ENCODE measurements at regions not wholly inside any gene's neighbourhood (a gene's known extent, or its start where the extent isn't known, plus 50 kb on each side); places are given as distances from the start of the nearest gene placed in this dataset.

- Histone ChIP-seq H3K27me3 (replicated peaks; ENCODE audit: insufficient read depth) (no peaks in the 10 kb centered on the region), H3K4me2 (ENCODE audit: unreplicated experiment) (no peak overlapping the region), H3K9ac (no peak overlapping the region), H3K9me3 (ENCODE audit: low read depth) (no peaks in the 10 kb centered on the region), H3F3A (ENCODE audit: insufficient read depth) (peaks cover 31% of the 10 kb centered on the region; the same call in 1 of the 2 replicates), H4K20me1 (ENCODE audit: insufficient read depth) (no peaks in the 10 kb centered on the region), H3K36me3 (ENCODE audit: low read depth) (no peaks in the 10 kb centered on the region), H3K4me1 (ENCODE audit: insufficient read depth) (peaks cover 38% of the 10 kb centered on the region), H3K27ac (no peak overlapping the region), H3K9me2 (ENCODE audit: insufficient read depth) (no peaks in the 10 kb centered on the region), H2AFZ (no peak overlapping the region), H3K4me3 (no peak overlapping the region), H3K79me2 (ENCODE audit: insufficient read depth) (no peaks in the 10 kb centered on the region)
- 100% methylated on average over 1 of the region's 1 CpG for WGBS, 2 experiments (ENCODE audit: low coverage in 1 of 2, low lambda C conversion rate in 2 of 2, missing lambda C conversion rate in 2 of 2)
- no peak for TF ChIP-seq EZH2phosphoT487 (IDR thresholded peaks at IDR 0.05; ENCODE audit: insufficient read depth, low read depth)
- no peak for TF ChIP-seq EZH2 (IDR thresholded peaks at IDR 0.05; ENCODE audit: insufficient read depth, poor library complexity, severe bottlenecking)
- DNase-seq = peak; percentile 23
- in situ Hi-C loops (cut with MboI) = no loop called here
Measured at GRCh38 chr14:85442996-85443395, 86.9 kb upstream of the FLRT2 start.

- no peak for TF ChIP-seq EZH2phosphoT487 (IDR thresholded peaks at IDR 0.05; ENCODE audit: insufficient read depth, low read depth)
- TF ChIP-seq EZH2 (IDR thresholded peaks at IDR 0.05; ENCODE audit: insufficient read depth, poor library complexity, severe bottlenecking) = no peak
- in situ Hi-C loops (cut with MboI) = no loop called here
- Histone ChIP-seq H3K9ac (no peak overlapping the region), H3K27ac (no peak overlapping the region), H3K9me3 (ENCODE audit: low read depth) (no peaks in the 10 kb centered on the region), H2AFZ (no peak overlapping the region), H4K20me1 (ENCODE audit: insufficient read depth) (no peaks in the 10 kb centered on the region), H3F3A (ENCODE audit: insufficient read depth) (peaks cover 26% of the 10 kb centered on the region; the same call in 1 of the 2 replicates), H3K4me3 (no peak overlapping the region), H3K27me3 (replicated peaks; ENCODE audit: insufficient read depth) (no peaks in the 10 kb centered on the region), H3K4me2 (ENCODE audit: unreplicated experiment) (no peak overlapping the region), H3K9me2 (ENCODE audit: insufficient read depth) (no peaks in the 10 kb centered on the region), H3K36me3 (ENCODE audit: low read depth) (no peaks in the 10 kb centered on the region), H3K4me1 (ENCODE audit: insufficient read depth) (peaks cover 30% of the 10 kb centered on the region), H3K79me2 (ENCODE audit: insufficient read depth) (no peaks in the 10 kb centered on the region)
- 81 to 83% methylated on average over 3 of the region's 3 CpGs for WGBS, 2 experiments (ENCODE audit: low coverage in 1 of 2, low lambda C conversion rate in 2 of 2, missing lambda C conversion rate in 2 of 2)
- DNase-seq = peak; percentile 22
Measured at GRCh38 chr14:85444635-85445034, 85.3 kb upstream of the FLRT2 start.

GRCh38 chr14:85445151-85445795 lies 84.7 kb upstream of the FLRT2 start:
- H2AFZ ChIP-seq = no peak overlapping the region
- H3K36me3 ChIP-seq (ENCODE audit: low read depth) = no peaks in the 10 kb centered on the region
- WGBS, 2 experiments (ENCODE audit: low coverage in 1 of 2, low lambda C conversion rate in 2 of 2, missing lambda C conversion rate in 2 of 2) = 92 to 100% methylated on average over 3 of the region's 3 CpGs
- H3K9ac ChIP-seq = no peak overlapping the region
- peaks cover 24% of the 10 kb centered on the region for H3K4me1 ChIP-seq (ENCODE audit: insufficient read depth)
- H3K9me3 ChIP-seq (ENCODE audit: low read depth) = no peaks in the 10 kb centered on the region
- peaks cover 20% of the 10 kb centered on the region; the same call in 1 of the 2 replicates for H3F3A ChIP-seq (ENCODE audit: insufficient read depth)
- no peaks in the 10 kb centered on the region for H3K9me2 ChIP-seq (ENCODE audit: insufficient read depth)
- H3K27me3 ChIP-seq (replicated peaks; ENCODE audit: insufficient read depth) = no peaks in the 10 kb centered on the region
- in situ Hi-C loops (cut with MboI) = no loop called here
- no peak overlapping the region for H3K27ac ChIP-seq
- H4K20me1 ChIP-seq (ENCODE audit: insufficient read depth) = no peaks in the 10 kb centered on the region
- no peak overlapping the region for H3K4me2 ChIP-seq (ENCODE audit: unreplicated experiment)
- no peak overlapping the region for H3K4me3 ChIP-seq
- no peaks in the 10 kb centered on the region for H3K79me2 ChIP-seq (ENCODE audit: insufficient read depth)
- no peak for DNase-seq
- no peak for TF ChIP-seq EZH2phosphoT487 (IDR thresholded peaks at IDR 0.05; ENCODE audit: insufficient read depth, low read depth)
- TF ChIP-seq EZH2 (IDR thresholded peaks at IDR 0.05; ENCODE audit: insufficient read depth, poor library complexity, severe bottlenecking) = no peak

GRCh38 chr14:85447883-85448282 lies 82.1 kb upstream of the FLRT2 start:
- H3K4me3 ChIP-seq = no peak overlapping the region
- H3K27me3 ChIP-seq (replicated peaks; ENCODE audit: insufficient read depth) = no peaks in the 10 kb centered on the region
- no peak overlapping the region for H3K4me2 ChIP-seq (ENCODE audit: unreplicated experiment)
- H3K79me2 ChIP-seq (ENCODE audit: insufficient read depth) = no peaks in the 10 kb centered on the region
- H2AFZ ChIP-seq = no peak overlapping the region
- H3K4me1 ChIP-seq (ENCODE audit: insufficient read depth) = peaks cover 2% of the 10 kb centered on the region; the same call in 1 of the 2 replicates
- in situ Hi-C loops (cut with MboI) = no loop called here
- no peaks in the 10 kb centered on the region for H3K36me3 ChIP-seq (ENCODE audit: low read depth)
- H3K9me3 ChIP-seq (ENCODE audit: low read depth) = no peaks in the 10 kb centered on the region
- no peaks in the 10 kb centered on the region for H4K20me1 ChIP-seq (ENCODE audit: insufficient read depth)
- H3K9ac ChIP-seq = no peak overlapping the region
- H3K9me2 ChIP-seq (ENCODE audit: insufficient read depth) = no peaks in the 10 kb centered on the region
- DNase-seq = no peak
- WGBS, 2 experiments (ENCODE audit: low coverage in 1 of 2, low lambda C conversion rate in 2 of 2, missing lambda C conversion rate in 2 of 2) = 84 to 88% methylated on average over 2 of the region's 2 CpGs
- H3F3A ChIP-seq (ENCODE audit: insufficient read depth) = no peaks in the 10 kb centered on the region
- H3K27ac ChIP-seq = no peak overlapping the region
- TF ChIP-seq EZH2 (IDR thresholded peaks at IDR 0.05; ENCODE audit: insufficient read depth, poor library complexity, severe bottlenecking) = no peak
- TF ChIP-seq EZH2phosphoT487 (IDR thresholded peaks at IDR 0.05; ENCODE audit: insufficient read depth, low read depth) = no peak

- TF ChIP-seq EZH2phosphoT487 (IDR thresholded peaks at IDR 0.05; ENCODE audit: insufficient read depth, low read depth) = no peak
- no peak for TF ChIP-seq EZH2 (IDR thresholded peaks at IDR 0.05; ENCODE audit: insufficient read depth, poor library complexity, severe bottlenecking)
- Histone ChIP-seq H3K9me2 (ENCODE audit: insufficient read depth) (no peaks in the 10 kb centered on the region), H3K4me2 (ENCODE audit: unreplicated experiment) (no peak overlapping the region), H4K20me1 (ENCODE audit: insufficient read depth) (no peaks in the 10 kb centered on the region), H3K27me3 (replicated peaks; ENCODE audit: insufficient read depth) (no peaks in the 10 kb centered on the region), H3F3A (ENCODE audit: insufficient read depth) (no peaks in the 10 kb centered on the region), H3K4me3 (no peak overlapping the region), H3K79me2 (ENCODE audit: insufficient read depth) (no peaks in the 10 kb centered on the region), H3K4me1 (ENCODE audit: insufficient read depth) (no peaks in the 10 kb centered on the region), H3K27ac (no peak overlapping the region), H3K36me3 (ENCODE audit: low read depth) (no peaks in the 10 kb centered on the region), H3K9ac (no peak overlapping the region), H2AFZ (no peak overlapping the region), H3K9me3 (ENCODE audit: low read depth) (no peaks in the 10 kb centered on the region)
- no peak for DNase-seq
- in situ Hi-C loops (cut with MboI) = no loop called here
Measured at GRCh38 chr14:85451421-85451820, 78.5 kb upstream of the FLRT2 start.
